NCI-H2081 (cell line): ENCODE measurements at regions not wholly inside any gene's neighbourhood (a gene's known extent, or its start where the extent isn't known, plus 50 kb on each side); places are given as distances from the start of the nearest gene placed in this dataset.
"Not testable (repeated sequence)": the region's sequence is repeated elsewhere in the genome, so short reads cannot be mapped to it uniquely, and the experiment has no call there.

Experiments
- DNase-seq, 2 experiments: peaks; one replicate each; lab custom pipeline; 2025; lab: John Stamatoyannopoulos, UW

DNA sequence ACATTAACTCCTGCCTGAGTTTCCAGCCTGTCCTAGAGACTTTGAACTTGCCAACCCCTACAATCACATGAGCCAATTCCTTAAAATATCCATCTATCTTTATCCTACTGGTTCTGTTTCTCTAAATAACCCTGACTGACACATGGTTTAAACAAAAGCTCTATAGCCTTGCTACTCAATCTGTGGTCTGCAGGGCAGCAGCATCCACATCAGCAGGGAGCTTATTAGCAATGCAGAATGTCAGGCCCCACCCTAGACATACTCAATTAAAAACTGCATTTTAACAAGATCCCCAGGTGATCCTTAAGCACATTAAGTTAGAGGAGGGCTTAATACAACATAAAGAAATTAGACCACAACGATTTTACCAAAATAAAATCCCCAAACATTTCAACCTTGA is 108.3 kb upstream of the CPSF6 start:
- DNase-seq, result no peak

GRCh38 chr12:69136931-69137613 is 102.3 kb upstream of the CPSF6 start:
- no peak for DNase-seq

DNA sequence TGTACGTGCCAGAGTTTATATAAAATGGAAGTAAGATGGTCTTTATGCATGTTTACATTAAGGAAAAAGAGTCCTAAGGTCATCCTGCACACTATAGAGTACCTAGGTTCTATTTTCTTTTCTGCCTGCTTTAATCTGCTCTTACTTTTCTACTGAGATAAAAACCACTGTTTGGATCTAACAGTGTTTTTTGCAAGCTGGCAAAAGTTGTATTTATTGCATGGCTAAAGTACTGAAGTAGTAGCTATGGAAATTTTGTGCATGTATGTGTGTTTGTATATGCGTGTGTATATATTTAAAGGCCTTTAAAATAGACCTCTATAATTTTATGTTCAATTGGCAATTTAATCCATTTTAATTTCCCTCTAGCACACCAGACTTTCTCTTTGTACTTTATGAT is 98.3 kb upstream of the CPSF6 start:
- no peak for DNase-seq

DNA sequence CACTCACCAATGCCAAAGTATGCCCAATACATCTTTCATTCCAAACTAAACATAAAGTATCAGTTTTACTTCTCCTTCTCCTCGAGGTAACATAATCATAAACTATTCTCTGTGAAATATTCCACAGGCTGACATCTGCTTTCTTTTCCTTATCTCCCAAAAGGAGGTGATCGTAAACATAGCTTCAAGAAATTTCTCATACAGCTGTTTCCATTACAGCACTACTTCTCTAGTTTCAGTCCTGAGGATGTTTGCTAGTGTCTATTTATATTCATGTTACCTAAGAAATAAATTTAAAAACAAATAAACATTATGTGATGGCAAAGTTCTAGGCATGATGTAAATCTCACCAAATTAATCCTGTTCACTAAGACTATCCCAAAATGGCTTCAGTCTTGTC is 90.1 kb upstream of the CPSF6 start:
- no peak for DNase-seq

- no peak for DNase-seq
Observed at GRCh38 chr12:69150083-69150795, 89.1 kb upstream of the CPSF6 start.

- no peak for DNase-seq
Observed at GRCh38 chr12:69150796-69151127, 88.6 kb upstream of the CPSF6 start.

- DNase-seq, result no peak
Observed at GRCh38 chr12:69151254-69151764, 88.1 kb upstream of the CPSF6 start.

GRCh38 chr12:69154585-69155363 is 84.6 kb upstream of the CPSF6 start:
- peak; percentile 72 to 76 for DNase-seq

GRCh38 chr12:69157023-69157655 is 82.2 kb upstream of the CPSF6 start:
- no peak for DNase-seq

- DNase-seq, result peak in 1 of 2 experiments; percentile 19
Observed at GRCh38 chr12:69161829-69162228, 77.5 kb upstream of the CPSF6 start.

DNA sequence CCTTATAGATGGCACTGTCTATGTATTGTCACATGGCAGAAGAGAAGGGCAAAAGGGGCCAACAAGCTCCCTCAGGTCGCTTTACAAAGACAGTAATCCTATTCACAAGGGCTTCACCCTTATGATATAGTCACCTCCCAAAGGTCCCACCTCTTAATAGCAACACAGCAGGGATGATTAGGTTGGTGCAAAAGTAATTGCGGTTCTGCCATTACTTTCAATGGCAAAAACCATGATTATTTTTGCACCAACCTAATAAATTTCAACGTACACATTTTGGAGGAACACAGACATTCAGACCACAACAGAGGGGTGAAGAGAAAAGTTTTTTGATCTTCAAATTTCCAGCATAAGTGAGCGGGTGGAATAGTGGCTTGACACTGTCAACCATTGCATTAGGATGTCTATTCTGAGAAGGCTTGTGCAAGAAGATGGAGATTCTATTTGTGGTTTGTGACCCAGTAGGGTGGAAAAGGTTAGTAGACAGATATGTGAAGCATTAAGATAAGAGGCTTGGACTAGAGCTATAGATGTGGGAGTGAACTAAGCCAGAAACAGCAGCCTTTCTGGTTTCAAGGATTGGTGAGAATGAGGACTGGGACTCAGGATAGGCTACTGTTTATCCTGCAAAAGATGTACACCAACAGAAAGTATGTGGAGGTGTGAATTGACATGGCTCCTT is 75.5 kb upstream of the CPSF6 start:
- DNase-seq, result no peak

DNA sequence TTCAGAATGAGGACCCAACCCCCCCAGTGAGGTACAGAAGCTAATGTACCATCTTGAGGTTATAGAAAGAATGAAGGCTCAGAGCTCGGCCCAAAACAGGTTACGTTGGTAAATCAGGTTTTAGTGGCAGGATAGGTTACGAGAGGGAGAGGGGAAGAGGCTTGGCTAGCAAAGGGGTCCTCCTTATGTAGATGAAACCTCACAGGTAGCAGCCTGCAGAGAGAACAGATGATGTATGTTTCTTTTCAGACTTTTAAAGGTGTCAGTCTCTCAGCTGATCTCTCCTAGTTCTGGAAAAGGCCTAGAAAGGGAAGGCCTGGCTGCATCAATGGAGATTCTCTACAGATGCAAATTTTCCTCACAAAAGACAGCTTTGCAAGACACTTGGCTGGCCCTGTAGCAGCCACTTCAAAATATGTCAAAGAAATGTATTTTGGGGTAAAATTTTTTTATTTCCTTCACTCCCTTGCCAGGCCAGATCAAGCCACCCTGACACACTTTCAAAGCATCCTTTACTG is 71.7 kb upstream of the CPSF6 start:
- no peak for DNase-seq

DNA sequence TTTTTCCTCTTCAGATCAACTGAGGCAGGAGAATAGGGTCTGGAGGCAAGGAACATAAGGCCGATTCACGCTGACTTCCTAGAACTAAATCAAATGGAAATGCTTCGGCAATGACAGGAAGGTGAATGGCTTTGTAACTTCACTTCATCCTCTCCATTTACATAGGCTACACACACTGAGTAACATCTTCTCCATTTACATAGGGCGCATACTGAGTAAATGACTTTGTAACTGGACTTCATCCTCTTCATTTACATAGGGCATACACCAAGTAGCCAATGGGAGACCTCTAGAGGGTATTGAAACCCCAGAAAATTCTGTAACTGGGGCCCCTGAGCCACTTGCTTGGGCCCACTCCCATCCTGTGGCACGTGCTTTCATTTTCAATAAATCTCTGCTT is 71.0 kb upstream of the CPSF6 start:
- no peak for DNase-seq

DNA sequence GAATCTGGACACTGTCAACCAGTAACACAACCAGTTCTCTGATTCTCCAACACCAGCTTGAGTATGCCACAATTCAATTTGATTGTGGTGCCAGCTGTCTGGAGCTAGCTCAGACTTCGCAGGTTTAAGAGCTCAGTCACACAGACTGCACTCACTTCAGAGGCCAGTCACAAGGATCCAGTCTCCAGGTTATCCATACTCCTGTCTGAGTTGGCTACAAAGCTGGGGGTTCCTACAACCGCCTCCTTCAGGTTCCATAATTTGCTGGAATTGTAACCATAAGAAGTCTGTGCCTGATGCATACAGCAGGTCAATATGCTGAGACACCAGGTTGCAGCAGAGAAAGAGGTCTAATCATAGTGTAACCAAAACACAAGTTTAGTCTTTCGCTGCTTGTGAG is 70.5 kb upstream of the CPSF6 start:
- no peak for DNase-seq

- DNase-seq, result peak in 1 of 2 experiments; percentile 36
Observed at GRCh38 chr12:69170293-69170692, 69.1 kb upstream of the CPSF6 start.

- DNase-seq, result no peak
Observed at GRCh38 chr12:69171881-69172280, 67.5 kb upstream of the CPSF6 start.

GRCh38 chr12:69172491-69172890 is 66.9 kb upstream of the CPSF6 start:
- DNase-seq, result no peak

- no peak for DNase-seq
Observed at GRCh38 chr12:69173368-69173767, 66.0 kb upstream of the CPSF6 start.

DNA sequence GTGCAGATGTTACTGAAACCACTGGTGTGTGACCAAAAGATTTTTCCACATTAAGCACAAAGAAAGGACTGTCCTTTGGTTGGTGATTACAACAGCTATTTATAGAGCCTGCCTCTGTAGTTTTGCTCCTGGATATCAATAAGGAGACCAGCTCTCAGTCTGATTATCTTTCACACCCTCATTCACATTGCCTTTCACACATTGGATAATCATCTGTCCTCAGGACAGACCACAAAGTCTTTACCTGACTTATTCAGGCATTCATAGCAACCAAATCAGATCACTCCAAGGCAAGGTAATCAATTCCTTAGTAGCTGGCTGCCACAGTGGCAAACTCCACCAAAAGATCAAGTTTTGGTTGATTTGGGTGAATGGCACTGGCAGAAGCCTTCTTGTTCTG is 59.6 kb upstream of the CPSF6 start:
- no peak for DNase-seq

DNA sequence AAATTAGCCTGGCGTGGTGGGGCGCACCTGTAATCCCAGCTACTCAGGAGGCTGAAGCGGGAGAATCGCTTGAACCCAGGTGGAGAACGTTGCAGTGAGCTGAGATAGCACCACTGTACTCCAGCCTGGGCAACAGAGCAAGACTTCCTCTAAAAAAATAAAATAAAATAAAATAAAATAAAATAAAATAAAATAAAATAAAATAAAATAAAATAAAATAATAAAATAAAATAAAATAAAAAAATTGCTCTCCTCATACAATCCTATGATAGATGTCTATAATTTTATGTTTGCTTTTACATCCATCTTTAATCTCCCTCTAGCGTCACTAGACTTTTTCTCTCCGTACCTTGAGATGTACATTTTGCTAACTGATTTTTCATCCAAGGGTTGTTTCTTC is 51.8 kb upstream of the CPSF6 start:
- not testable (repeated sequence) for DNase-seq

DNA sequence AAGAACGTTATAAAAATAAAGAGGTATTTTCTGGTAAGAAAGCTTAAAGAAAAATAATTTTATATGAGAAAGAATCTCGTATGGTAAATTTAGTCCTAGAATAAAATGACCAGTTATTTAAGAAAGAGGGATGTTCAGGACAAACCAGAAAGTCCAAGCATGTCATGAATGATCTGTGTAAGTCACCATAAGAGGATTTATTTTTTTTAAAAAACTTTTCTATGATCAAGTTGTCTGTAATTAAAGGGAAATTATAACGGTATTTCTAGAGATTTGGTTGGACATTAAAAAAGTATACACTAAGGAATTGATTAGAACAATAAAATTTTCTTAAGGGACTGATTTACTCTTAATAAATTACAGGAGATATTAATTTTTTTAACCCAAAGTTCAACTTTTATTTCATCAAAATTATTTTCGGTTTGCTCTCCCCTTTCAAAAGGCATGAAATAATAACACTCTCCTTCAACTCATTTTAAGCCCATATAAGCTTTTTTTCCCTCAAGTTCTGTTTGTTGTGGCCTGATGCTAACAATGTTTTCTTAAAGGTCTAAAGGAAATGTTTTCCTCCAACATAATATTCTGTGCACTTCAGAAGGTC is 49.9 kb upstream of the CPSF6 start:
- DNase-seq, result no peak
